CD4-positive, alpha-beta memory T cell (primary cell): ENCODE measurements at regions not wholly inside any gene's neighbourhood (a gene's known extent, or its start where the extent isn't known, plus 50 kb on each side); places are given as distances from the start of the nearest gene placed in this dataset.

Source experiments
- CTCF ChIA-PET: fragments of 350-600 bp; sonication (Branson Sonifier 250); formaldehyde crosslinking; loops from one replicate; lab custom pipeline; 2021; ENCODE audit warnings: inconsistent platforms; ENCODE audit not compliant: partially characterized antibody; lab: Charles Lee
- POLR2A ChIA-PET: fragments of 350-600 bp; sonication (Branson Sonifier 250); formaldehyde crosslinking; loops from one replicate; lab custom pipeline; 2021; ENCODE audit not compliant: partially characterized antibody; lab: Charles Lee
- DNase-seq, 5 donors: peaks; one replicate each; pipeline versions ENCODE4 v3.0.0 to v3.0.0-alpha.2; 2020 to 2022; ENCODE audit warnings: mixed read lengths in 1 of 5
- H3K27ac ChIP-seq: one replicate; pipeline ENCODE4 v1.7.0; 2013; ENCODE audit warnings: low read depth, low read length
- H3K27me3 ChIP-seq: 2 replicates; pipeline ENCODE4 v1.7.0; 2013; ENCODE audit warnings: mild to moderate bottlenecking, low read length, moderate library complexity; ENCODE audit not compliant: insufficient read depth
- H3K36me3 ChIP-seq: 2 replicates; pipeline ENCODE4 v1.7.0; 2013; ENCODE audit warnings: mild to moderate bottlenecking, low read length, moderate library complexity; ENCODE audit not compliant: insufficient read depth
- H3K4me1 ChIP-seq: 2 replicates; pipeline ENCODE4 v1.7.0; 2013; ENCODE audit warnings: mild to moderate bottlenecking, low read length, moderate library complexity; ENCODE audit not compliant: insufficient read depth
- H3K4me3 ChIP-seq, 2 donors: one replicate each; pipeline ENCODE4 v1.7.0; 2013; ENCODE audit warnings: low read length in 2 of 2, mild to moderate bottlenecking in 1 of 2
- H3K9me3 ChIP-seq, 2 donors: one replicate each; pipeline ENCODE4 v1.7.0; 2013; ENCODE audit warnings: low read length in 2 of 2, control low read depth in 1 of 2; ENCODE audit not compliant: control insufficient read depth in 1 of 2
- H3K27ac Mint-ChIP-seq, 7 donors: one replicate each; pipeline ENCODE4 v1.8.0; 2020 to 2021; ENCODE audit warnings: mixed read lengths in 7 of 7, mild to moderate bottlenecking in 6 of 7, inconsistent platforms in 3 of 7, moderate library complexity in 3 of 7
- H3K27me3 Mint-ChIP-seq, 2 donors: one replicate each; pipeline ENCODE4 v1.8.0; 2020 to 2021; ENCODE audit warnings: mixed read lengths in 2 of 2
- H3K36me3 Mint-ChIP-seq, 2 donors: one replicate each; pipeline ENCODE4 v1.8.0; 2020 to 2021; ENCODE audit warnings: mixed read lengths in 2 of 2, inconsistent platforms in 1 of 2, mild to moderate bottlenecking in 1 of 2
- H3K4me1 Mint-ChIP-seq, 4 donors: one replicate each; pipeline ENCODE4 v1.8.0; 2020 to 2021; ENCODE audit warnings: mixed read lengths in 4 of 4, mild to moderate bottlenecking in 1 of 4
- H3K4me3 Mint-ChIP-seq, 8 donors: one replicate each; pipeline ENCODE4 v1.8.0; 2020 to 2021; ENCODE audit warnings: mixed read lengths in 8 of 8, mild to moderate bottlenecking in 7 of 8, moderate library complexity in 6 of 8, inconsistent platforms in 3 of 8
- H3K9me3 Mint-ChIP-seq, 8 donors: one replicate each; pipeline ENCODE4 v1.8.0; 2020 to 2021; ENCODE audit warnings: mixed read lengths in 8 of 8, mild to moderate bottlenecking in 5 of 8, inconsistent platforms in 3 of 8, moderate library complexity in 1 of 8
- intact Hi-C: fragments of 100-400 bp; cut with micrococcal nuclease; formaldehyde crosslinking; loops from one replicate; pipeline ENCODE4 v1.15.1; 2023

- intact Hi-C loops: no loop called here
- H3K9me3 ChIP-seq: no peaks in the 10 kb centered on the region
- Mint-ChIP-seq H3K27ac (no peak overlapping the region), H3K9me3 (peaks cover 0 to 18% (median 4%) of the 10 kb centered on the region in 8 donors), H3K36me3 (no peaks in the 10 kb centered on the region), H3K4me3 (no peak overlapping the region), H3K27me3 (no peaks in the 10 kb centered on the region), H3K4me1 (no peaks in the 10 kb centered on the region)
- H3K36me3 ChIP-seq: no peaks in the 10 kb centered on the region
- no peak overlapping the region for H3K27ac ChIP-seq
- DNase-seq: no peak
- CTCF ChIA-PET: no interaction called here
- no peaks in the 10 kb centered on the region for H3K27me3 ChIP-seq
- no peaks in the 10 kb centered on the region for H3K4me1 ChIP-seq
- POLR2A ChIA-PET: no interaction called here
- H3K4me3 ChIP-seq: no peak overlapping the region
Measured at GRCh38 chr1:60461925-60462595, 388.5 kb upstream of the C1orf87 start.

GRCh38 chr1:60458111-60458510 lies 384.5 kb upstream of the C1orf87 start:
- CTCF ChIA-PET: no interaction called here

GRCh38 chr1:60449876-60450275 lies 376.3 kb upstream of the C1orf87 start:
- Mint-ChIP-seq H3K4me1 (no peaks in the 10 kb centered on the region), H3K9me3 (peaks cover 0 to 8% (median 3%) of the 10 kb centered on the region in 8 donors), H3K36me3 (no peaks in the 10 kb centered on the region), H3K4me3 (no peak overlapping the region), H3K27me3 (no peaks in the 10 kb centered on the region), H3K27ac (no peak overlapping the region)
- ChIA-PET POLR2A (no interaction called here), CTCF (interaction anchor here (0.7 kb wide), 1 partner anchor 8 kb away, joined by 3 read pairs; no protein-coding TSS in a partner anchor)
- DNase-seq: no peak
- H3K36me3 ChIP-seq: no peaks in the 10 kb centered on the region
- no peaks in the 10 kb centered on the region for H3K4me1 ChIP-seq
- H3K9me3 ChIP-seq: no peaks in the 10 kb centered on the region
- H3K27me3 ChIP-seq: no peaks in the 10 kb centered on the region
- H3K27ac ChIP-seq: no peak overlapping the region
- no peak overlapping the region for H3K4me3 ChIP-seq
- intact Hi-C loops: no loop called here

More at GRCh38 chr1:60458111-60458510, 384.5 kb upstream of the C1orf87 start:
- Histone ChIP-seq H3K4me1 (no peaks in the 10 kb centered on the region), H3K27me3 (no peaks in the 10 kb centered on the region), H3K36me3 (no peaks in the 10 kb centered on the region), H3K4me3 (no peak overlapping the region), H3K9me3 (no peaks in the 10 kb centered on the region), H3K27ac (no peak overlapping the region)
- POLR2A ChIA-PET: no interaction called here
- H3K4me1 Mint-ChIP-seq: no peaks in the 10 kb centered on the region
- no peaks in the 10 kb centered on the region for H3K36me3 Mint-ChIP-seq
- no peak overlapping the region for H3K27ac Mint-ChIP-seq
- H3K27me3 Mint-ChIP-seq: no peaks in the 10 kb centered on the region
- no peak overlapping the region for H3K4me3 Mint-ChIP-seq
- peaks cover 3 to 20% (median 13%) of the 10 kb centered on the region in 8 donors for H3K9me3 Mint-ChIP-seq
- intact Hi-C loops: no loop called here
- DNase-seq: no peak

- H3K27ac ChIP-seq: no peak overlapping the region
- Mint-ChIP-seq H3K27ac (no peak overlapping the region), H3K4me1 (no peaks in the 10 kb centered on the region), H3K36me3 (no peaks in the 10 kb centered on the region), H3K27me3 (no peaks in the 10 kb centered on the region), H3K4me3 (no peak overlapping the region), H3K9me3 (peaks cover 0 to 8% (median under 1%) of the 10 kb centered on the region in 8 donors)
- ChIA-PET CTCF (no interaction called here), POLR2A (no interaction called here)
- no peaks in the 10 kb centered on the region for H3K36me3 ChIP-seq
- H3K9me3 ChIP-seq: peaks cover 0 to 3% of the 10 kb centered on the region in 2 donors
- no peak overlapping the region for H3K4me3 ChIP-seq
- no peaks in the 10 kb centered on the region for H3K4me1 ChIP-seq
- DNase-seq: no peak
- H3K27me3 ChIP-seq: no peaks in the 10 kb centered on the region
- intact Hi-C loops: no loop called here
Measured at GRCh38 chr1:60448850-60449249, 375.3 kb upstream of the C1orf87 start.

GRCh38 chr1:60444680-60445079 lies 371.1 kb upstream of the C1orf87 start:
- H3K9me3 ChIP-seq: peaks cover 0 to 3% of the 10 kb centered on the region in 2 donors
- Mint-ChIP-seq H3K27me3 (no peaks in the 10 kb centered on the region), H3K9me3 (peaks cover 0 to 8% (median 3%) of the 10 kb centered on the region in 8 donors), H3K4me1 (no peaks in the 10 kb centered on the region), H3K36me3 (no peaks in the 10 kb centered on the region), H3K27ac (no peak overlapping the region), H3K4me3 (no peak overlapping the region)
- H3K4me3 ChIP-seq: no peak overlapping the region
- H3K4me1 ChIP-seq: no peaks in the 10 kb centered on the region
- ChIA-PET POLR2A (no interaction called here), CTCF (no interaction called here)
- DNase-seq: no peak
- H3K27ac ChIP-seq: no peak overlapping the region
- intact Hi-C loops: no loop called here
- H3K27me3 ChIP-seq: no peaks in the 10 kb centered on the region
- no peaks in the 10 kb centered on the region for H3K36me3 ChIP-seq

GRCh38 chr1:60436186-60436585 lies 362.6 kb upstream of the C1orf87 start:
- Mint-ChIP-seq H3K4me1 (no peaks in the 10 kb centered on the region), H3K27ac (no peak overlapping the region), H3K27me3 (no peaks in the 10 kb centered on the region), H3K9me3 (peaks cover 0 to 15% (median 11%) of the 10 kb centered on the region in 8 donors), H3K4me3 (no peak overlapping the region), H3K36me3 (no peaks in the 10 kb centered on the region)
- Histone ChIP-seq H3K36me3 (no peaks in the 10 kb centered on the region), H3K4me1 (no peaks in the 10 kb centered on the region), H3K4me3 (no peak overlapping the region), H3K27ac (no peak overlapping the region), H3K9me3 (no peaks in the 10 kb centered on the region), H3K27me3 (no peaks in the 10 kb centered on the region)
- DNase-seq: no peak
- intact Hi-C loops: no loop called here
- ChIA-PET POLR2A (no interaction called here), CTCF (no interaction called here)

GRCh38 chr1:60431593-60431992 lies 358.0 kb upstream of the C1orf87 start:
- Mint-ChIP-seq H3K36me3 (no peaks in the 10 kb centered on the region), H3K9me3 (peaks cover 3 to 15% (median 8%) of the 10 kb centered on the region in 8 donors), H3K27ac (no peak overlapping the region), H3K4me1 (no peaks in the 10 kb centered on the region), H3K27me3 (no peaks in the 10 kb centered on the region), H3K4me3 (no peak overlapping the region)
- POLR2A ChIA-PET: no interaction called here
- H3K36me3 ChIP-seq: no peaks in the 10 kb centered on the region
- H3K27me3 ChIP-seq: no peaks in the 10 kb centered on the region
- no peak for DNase-seq
- no peak overlapping the region for H3K27ac ChIP-seq
- intact Hi-C loops: no loop called here
- CTCF ChIA-PET: no interaction called here
- no peaks in the 10 kb centered on the region for H3K9me3 ChIP-seq
- no peaks in the 10 kb centered on the region for H3K4me1 ChIP-seq
- no peak overlapping the region for H3K4me3 ChIP-seq
